B cell (primary cell): ENCODE measurements at regions not wholly inside any gene's neighbourhood (a gene's known extent, or its start where the extent isn't known, plus 50 kb on each side); places are given as distances from the start of the nearest gene placed in this dataset.
"Not testable (repeated sequence)": the region's sequence is repeated elsewhere in the genome, so short reads cannot be mapped to it uniquely, and the experiment has no call there.

ENCODE experiments used
- ATAC-seq: fragments of 200-7000 bp; cut with Tn5 transposase; one replicate; pipeline ENCODE4 v1.10.0; 2021; ENCODE audit warnings: low read depth, mild to moderate bottlenecking, moderate number of reproducible peaks, moderate library complexity
- CTCF ChIA-PET: fragments of 350-600 bp; sonication (Branson Sonifier 250); formaldehyde crosslinking; loops from one replicate; lab custom pipeline; 2021; ENCODE audit warnings: antibody characterized with exemption, inconsistent platforms; lab: Charles Lee
- POLR2A ChIA-PET: fragments of 350-600 bp; sonication (Branson Sonifier 250); formaldehyde crosslinking; loops from one replicate; lab custom pipeline; 2021; ENCODE audit warnings: antibody characterized with exemption; lab: Charles Lee
- DNase-seq: peaks from one replicate; pipeline ENCODE4 v3.0.0; 2013
- H2AFZ ChIP-seq: 2 replicates; pipeline ENCODE4 v1.6.1; 2012; ENCODE audit warnings: mild to moderate bottlenecking, low read depth, low read length; ENCODE audit not compliant: insufficient read depth, poor library complexity, severe bottlenecking
- H3K27ac ChIP-seq, 2 donors: 1 replicate in 1 of 2; 2 replicates in 1 of 2; pipeline ENCODE4 v1.5.1; 2012 to 2013; ENCODE audit warnings: low read length in 2 of 2, mild to moderate bottlenecking in 2 of 2, moderate library complexity in 1 of 2
- H3K27me3 ChIP-seq, 4 experiments: fragments of 200-600 bp in 1 of 4; sonication (generic) in 1 of 4; replicated peaks in 1 of 4; 1 replicate in 2 of 4; 2 replicates in 2 of 4; pipeline versions ENCODE4 v1.6.1 to v1.7.0; 2013 to 2016; ENCODE audit warnings: low read length in 3 of 4, mild to moderate bottlenecking in 2 of 4, mixed read lengths in 1 of 4, moderate library complexity in 1 of 4; ENCODE audit not compliant: insufficient read depth in 4 of 4, control insufficient read depth in 3 of 4; ENCODE audit errors: control extremely low read depth in 1 of 4
- H3K36me3 ChIP-seq, 2 experiments: replicated peaks in 1 of 2; 1 replicate in 1 of 2; 2 replicates in 1 of 2; pipeline versions ENCODE4 v1.6.1 to v1.7.1; 2013; ENCODE audit warnings: low read length in 1 of 2; ENCODE audit not compliant: insufficient read depth in 2 of 2, control insufficient read depth in 1 of 2; ENCODE audit errors: control extremely low read depth in 1 of 2, extremely low read depth in 1 of 2
- H3K4me1 ChIP-seq, 2 donors: fragments of 200-600 bp in 1 of 2; sonication (generic) in 1 of 2; 1 replicate in 1 of 2; 2 replicates in 1 of 2; pipeline versions ENCODE4 v1.5.1 to v1.6.1; 2013 to 2017; ENCODE audit warnings: low read length in 2 of 2; ENCODE audit not compliant: control insufficient read depth in 2 of 2, insufficient read depth in 2 of 2
- H3K4me2 ChIP-seq: replicated peaks from 2 replicates; pipeline ENCODE3; 2012; ENCODE audit warnings: mild to moderate bottlenecking, low read depth, low read length; ENCODE audit not compliant: poor library complexity, severe bottlenecking
- H3K4me3 ChIP-seq, 5 experiments: fragments of 200-600 bp in 1 of 5; sonication (generic) in 1 of 5; 1 replicate in 3 of 5; 2 replicates in 2 of 5; pipeline versions ENCODE4 v1.5.1 to v1.7.0; 2011 to 2016; ENCODE audit warnings: low read length in 4 of 5, mild to moderate bottlenecking in 4 of 5, low read depth in 2 of 5, control low read depth in 1 of 5, moderate library complexity in 1 of 5; ENCODE audit not compliant: insufficient read depth in 1 of 5; ENCODE audit errors: control extremely low read depth in 1 of 5, extremely low read depth in 1 of 5
- H3K79me2 ChIP-seq: fragments of 200-600 bp; sonication (generic); one replicate; pipeline ENCODE4 v1.6.0; 2016; ENCODE audit warnings: low read length; ENCODE audit not compliant: control insufficient read depth, insufficient read depth
- H3K9ac ChIP-seq: fragments of 200-600 bp; sonication (generic); 2 replicates; pipeline ENCODE4 v1.6.1; 2017; ENCODE audit warnings: mild to moderate bottlenecking, low read length, moderate library complexity
- H3K9me3 ChIP-seq, 3 donors: one replicate each; pipeline versions ENCODE4 v1.6.1 to v1.7.1; 2013; ENCODE audit warnings: low read length in 2 of 3; ENCODE audit not compliant: control insufficient read depth in 2 of 3, insufficient read depth in 1 of 3; ENCODE audit errors: control extremely low read depth in 1 of 3
- H4K20me1 ChIP-seq: 2 replicates; pipeline ENCODE4 v1.6.0; 2012; ENCODE audit warnings: mild to moderate bottlenecking, low read length; ENCODE audit not compliant: insufficient read depth, control insufficient read depth, poor library complexity, severe bottlenecking
- H3K27ac Mint-ChIP-seq: one replicate; pipeline ENCODE4 v1.8.0; 2021; ENCODE audit warnings: mixed read lengths
- H3K27me3 Mint-ChIP-seq: one replicate; pipeline ENCODE4 v1.8.0; 2021; ENCODE audit warnings: mixed read lengths
- H3K4me1 Mint-ChIP-seq: one replicate; pipeline ENCODE4 v1.8.0; 2021; ENCODE audit warnings: mixed read lengths
- H3K4me3 Mint-ChIP-seq: one replicate; pipeline ENCODE4 v1.8.0; 2021; ENCODE audit warnings: mixed read lengths
- H3K9me3 Mint-ChIP-seq: one replicate; pipeline ENCODE4 v1.8.0; 2022; ENCODE audit warnings: mixed read lengths; ENCODE audit not compliant: insufficient read depth
- WGBS: methylation state at CpG from one replicate; pipeline ENCODE4 v1.1.5; 2013; ENCODE audit warnings: missing lambda C conversion rate; ENCODE audit not compliant: insufficient coverage; 5-methylcytosine and 5-hydroxymethylcytosine counted together
- intact Hi-C: fragments of 100-400 bp; cut with micrococcal nuclease; formaldehyde crosslinking; loops from one replicate; pipeline ENCODE4 v1.10.0; 2022

GRCh38 chr6:26766203-26766902, 106.8 kb upstream of the ZNF322 start:
- H3K9ac ChIP-seq, H3K4me3 ChIP-seq, POLR2A ChIA-PET, H3K27ac Mint-ChIP-seq, H2AFZ ChIP-seq, H3K36me3 ChIP-seq, H3K9me3 Mint-ChIP-seq, H3K4me1 ChIP-seq, H3K9me3 ChIP-seq, H3K27me3 Mint-ChIP-seq, H4K20me1 ChIP-seq, H3K4me2 ChIP-seq, H3K27ac ChIP-seq, H3K79me2 ChIP-seq, ATAC-seq, CTCF ChIA-PET, DNase-seq, H3K4me3 Mint-ChIP-seq, H3K4me1 Mint-ChIP-seq, intact Hi-C loops, H3K27me3 ChIP-seq: not testable (repeated sequence)
- WGBS = no CpG with 5 or more reads among the region's 36 CpGs

- CTCF ChIA-PET, H3K9ac ChIP-seq, H3K4me3 ChIP-seq, H3K79me2 ChIP-seq, H3K27ac ChIP-seq, H3K27ac Mint-ChIP-seq, H3K4me2 ChIP-seq, H3K36me3 ChIP-seq, H3K4me1 ChIP-seq, H3K27me3 ChIP-seq, H3K27me3 Mint-ChIP-seq, DNase-seq, H2AFZ ChIP-seq, H4K20me1 ChIP-seq, H3K9me3 Mint-ChIP-seq, intact Hi-C loops, H3K4me1 Mint-ChIP-seq, ATAC-seq, POLR2A ChIA-PET, H3K4me3 Mint-ChIP-seq, H3K9me3 ChIP-seq: not testable (repeated sequence)
- WGBS = no CpG with 5 or more reads among the region's 31 CpGs
These were observed 111.6 kb upstream of the ZNF322 start for GRCh38 chr6:26770941-26771666.

GRCh38 chr6:26773414-26773813, 113.9 kb upstream of the ZNF322 start:
- H2AFZ ChIP-seq, H3K4me2 ChIP-seq, H3K27ac ChIP-seq, H3K79me2 ChIP-seq, H3K9me3 ChIP-seq, H3K36me3 ChIP-seq, H3K4me3 ChIP-seq, ATAC-seq, CTCF ChIA-PET, H3K9ac ChIP-seq, H3K27me3 Mint-ChIP-seq, H3K27ac Mint-ChIP-seq, intact Hi-C loops, H4K20me1 ChIP-seq, DNase-seq, POLR2A ChIA-PET, H3K4me1 Mint-ChIP-seq, H3K9me3 Mint-ChIP-seq, H3K4me3 Mint-ChIP-seq, H3K4me1 ChIP-seq, H3K27me3 ChIP-seq: not testable (repeated sequence)
- no CpG with 5 or more reads among the region's 12 CpGs for WGBS

- no CpG with 5 or more reads among the region's 21 CpGs for WGBS
- H3K27ac Mint-ChIP-seq, CTCF ChIA-PET, H3K27ac ChIP-seq, H3K4me2 ChIP-seq, POLR2A ChIA-PET, H2AFZ ChIP-seq, H3K27me3 Mint-ChIP-seq, H3K4me3 Mint-ChIP-seq, intact Hi-C loops, H3K4me3 ChIP-seq, ATAC-seq, H3K9me3 ChIP-seq, H3K27me3 ChIP-seq, DNase-seq, H3K9me3 Mint-ChIP-seq, H3K79me2 ChIP-seq, H3K9ac ChIP-seq, H4K20me1 ChIP-seq, H3K4me1 Mint-ChIP-seq, H3K36me3 ChIP-seq, H3K4me1 ChIP-seq: not testable (repeated sequence)
These were observed 121.0 kb upstream of the ZNF322 start for GRCh38 chr6:26780563-26780962.
